ENCODE measurements at regions not wholly inside any gene's neighbourhood (a gene's known extent, or its start where the extent isn't known, plus 50 kb on each side); places are given as distances from the start of the nearest gene placed in this dataset.

- DNase-seq (ENCODE audit: low spot score): no peak
Observed at GRCh38 chrX:9315086-9315485, 149.8 kb upstream of the TBL1X start.

GRCh38 chrX:9316096-9316495 lies 148.8 kb upstream of the TBL1X start:
- peak; percentile 36 for DNase-seq (ENCODE audit: low spot score)

DNA sequence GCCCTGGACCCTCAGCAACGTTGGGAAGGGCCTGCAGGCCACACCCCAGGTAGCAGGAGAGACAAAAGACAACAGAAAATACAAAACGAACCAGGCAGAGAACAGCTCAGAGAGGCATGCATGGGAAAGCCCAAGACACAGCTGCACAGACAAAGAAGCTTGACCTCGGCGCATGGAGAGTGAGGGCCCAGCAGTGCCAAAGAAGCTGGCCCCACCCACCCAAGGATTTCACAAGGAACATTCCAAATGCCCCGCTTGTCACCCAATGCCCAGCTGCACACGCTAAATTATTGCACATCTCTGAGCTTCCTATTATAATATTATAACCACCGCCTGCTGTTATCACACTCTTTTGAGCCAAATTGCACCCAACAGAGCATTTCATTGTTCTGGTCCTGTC lies 147.7 kb upstream of the TBL1X start:
- DNase-seq (ENCODE audit: low spot score): no peak

DNA sequence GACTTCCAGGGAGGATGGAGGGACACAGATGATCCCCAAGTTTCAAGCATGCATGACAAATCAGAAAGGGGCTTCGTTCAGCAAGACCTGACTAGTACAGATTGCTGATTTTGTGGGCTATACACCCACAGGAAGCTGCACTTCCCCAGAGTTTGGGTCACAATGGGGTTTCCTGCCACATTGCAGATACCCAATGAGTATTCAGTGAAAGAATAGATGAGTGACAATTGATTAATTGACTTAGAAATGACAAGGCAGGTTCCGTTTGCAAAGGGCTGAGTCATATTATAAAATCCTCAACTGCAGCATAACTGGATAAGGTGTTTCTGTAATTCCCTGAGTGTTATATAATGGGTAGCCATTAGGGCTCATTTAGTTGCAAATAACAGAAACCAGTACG lies 146.6 kb upstream of the TBL1X start:
- no peak for DNase-seq (ENCODE audit: low spot score)

DNA sequence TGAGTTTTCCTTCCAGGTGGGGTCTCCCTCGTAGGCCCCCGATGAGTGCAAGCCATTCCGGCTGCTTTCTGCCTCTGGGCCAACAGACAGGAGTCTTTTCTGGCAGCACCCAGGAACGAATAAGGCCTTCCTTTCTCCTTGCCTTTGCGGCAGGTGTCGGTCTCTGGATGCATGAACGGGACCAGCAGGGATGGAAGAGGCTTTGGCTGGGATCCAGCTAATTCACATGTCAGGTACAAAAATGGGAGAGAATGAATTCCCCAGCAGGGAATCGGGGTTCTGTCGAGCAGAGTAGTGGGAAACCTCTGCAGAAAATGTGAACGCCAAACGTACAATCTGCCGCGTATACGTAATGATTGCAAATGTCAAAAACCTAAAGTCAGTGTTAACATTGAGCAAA lies 146.1 kb upstream of the TBL1X start:
- no peak for DNase-seq (ENCODE audit: low spot score)

DNA sequence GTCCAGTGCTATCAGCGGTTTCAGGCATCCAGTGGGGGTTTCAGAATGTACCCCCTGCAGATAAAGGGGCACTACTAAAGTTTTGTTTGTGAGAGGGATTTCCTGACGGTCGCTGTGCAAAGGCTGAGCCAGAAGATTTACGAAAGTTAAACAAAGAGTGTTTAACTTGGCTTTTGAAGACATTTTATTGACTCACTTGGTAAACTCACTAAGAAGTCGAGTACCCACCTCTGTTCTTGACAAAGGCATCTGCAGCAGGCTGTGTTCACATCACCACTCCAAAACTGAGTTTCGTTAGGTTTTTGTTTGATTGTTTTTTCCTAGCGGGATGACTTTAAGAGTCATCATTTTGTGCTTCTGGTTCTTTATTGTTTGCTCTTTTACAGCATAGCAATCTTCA lies 143.9 kb upstream of the TBL1X start:
- no peak for DNase-seq (ENCODE audit: low spot score)

DNA sequence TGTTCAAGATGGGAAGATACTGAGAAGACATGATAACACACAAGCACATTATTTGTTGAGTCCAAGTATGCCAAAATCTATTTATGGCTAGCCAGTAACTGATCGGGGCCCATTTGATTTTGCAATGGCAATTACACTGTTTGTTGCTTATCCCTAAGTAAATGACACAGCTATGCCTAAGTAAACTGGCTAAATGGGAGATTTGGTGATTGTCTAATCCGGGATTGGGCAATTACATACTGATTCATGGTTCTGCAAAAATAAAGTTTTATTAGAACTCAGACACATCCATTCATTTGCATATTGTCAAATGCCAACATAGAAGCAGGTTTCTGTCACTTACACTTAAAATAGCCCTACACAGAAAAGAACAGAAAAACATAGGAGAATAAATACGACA lies 140.2 kb upstream of the TBL1X start:
- no peak for DNase-seq (ENCODE audit: low spot score)

DNA sequence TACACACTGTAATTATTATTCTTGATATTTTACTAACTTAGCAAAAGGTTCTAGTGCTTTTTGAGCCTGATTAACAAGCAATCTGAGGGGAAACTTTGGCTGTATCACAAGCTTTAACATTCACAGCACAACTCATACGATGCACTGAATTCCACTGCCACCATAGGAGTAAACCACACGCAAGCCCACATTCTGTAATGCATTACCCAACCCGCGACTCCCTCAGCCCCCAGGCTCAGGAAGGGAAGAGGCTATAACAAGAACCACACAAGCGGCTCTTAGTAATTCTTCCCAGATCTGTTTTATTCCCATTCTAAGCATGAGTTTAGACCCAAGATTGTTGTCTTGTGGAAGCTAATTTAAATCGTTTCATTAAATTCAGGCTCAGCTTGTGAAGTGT lies 138.5 kb upstream of the TBL1X start:
- DNase-seq (ENCODE audit: low spot score): no peak

- no peak for DNase-seq (ENCODE audit: low spot score)
Observed at GRCh38 chrX:9327086-9327746, 137.6 kb upstream of the TBL1X start.

DNA sequence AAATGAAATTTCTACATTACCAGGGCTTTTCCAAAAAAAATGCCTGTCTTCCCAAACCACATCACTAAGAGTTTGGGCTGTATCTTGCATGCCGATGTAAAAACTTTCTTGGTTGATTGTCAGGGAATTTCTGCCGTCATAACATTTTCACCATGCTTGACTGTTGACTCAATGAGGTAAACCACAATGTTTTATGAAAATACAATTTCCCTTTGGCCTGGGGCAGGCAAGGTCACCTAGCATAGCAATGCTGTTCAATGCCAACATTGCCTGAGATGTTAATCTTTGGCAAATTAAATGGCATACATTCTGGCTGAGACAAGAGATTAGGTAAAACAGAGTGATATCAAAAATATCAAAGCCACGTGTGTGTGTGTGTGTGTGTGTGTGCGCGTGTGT lies 137.1 kb upstream of the TBL1X start:
- DNase-seq (ENCODE audit: low spot score): no peak

DNA sequence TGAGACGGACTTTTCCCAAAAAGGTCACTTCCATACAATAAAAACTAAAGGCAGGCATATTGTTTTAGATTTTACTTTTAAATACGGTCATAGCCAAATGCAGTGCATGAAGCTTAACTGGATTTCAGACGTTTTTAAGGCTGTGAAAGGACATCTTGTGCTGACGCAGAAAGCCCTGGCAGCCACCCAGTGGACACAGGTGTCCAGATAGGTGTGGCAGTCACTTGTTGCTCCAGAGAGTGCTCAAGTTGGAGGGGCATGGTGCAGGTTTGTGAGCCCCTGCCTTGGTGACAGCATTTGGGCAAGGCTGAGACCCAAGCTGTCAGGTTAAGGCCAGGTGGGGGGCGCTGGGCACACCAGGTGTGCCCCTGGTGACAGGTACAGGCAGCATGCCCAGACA lies 135.8 kb upstream of the TBL1X start:
- no peak for DNase-seq (ENCODE audit: low spot score)

- no peak for DNase-seq (ENCODE audit: low spot score)
Observed at GRCh38 chrX:9330249-9330982, 134.4 kb upstream of the TBL1X start.

GRCh38 chrX:9333873-9334560 lies 130.8 kb upstream of the TBL1X start:
- DNase-seq (ENCODE audit: low spot score): no peak

DNA sequence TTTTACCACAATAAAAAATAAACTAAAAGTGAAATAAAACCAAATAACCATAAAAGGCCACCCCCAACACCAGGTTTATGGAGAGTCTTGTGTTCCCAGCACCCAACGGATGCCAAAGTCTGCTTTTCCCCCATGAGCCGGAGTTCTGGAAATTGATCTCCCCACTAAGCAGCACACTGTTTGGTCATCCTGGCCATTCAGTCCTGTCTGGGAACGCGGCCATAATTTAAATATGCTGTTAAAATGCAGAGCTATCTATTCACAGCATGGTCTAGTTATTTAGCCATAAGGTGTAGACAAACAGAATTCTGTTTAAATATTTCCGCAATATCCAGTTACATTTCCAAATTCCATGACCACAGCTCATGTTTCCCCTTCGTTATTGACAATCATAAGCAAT lies 129.6 kb upstream of the TBL1X start:
- DNase-seq (ENCODE audit: low spot score): no peak

GRCh38 chrX:9336456-9336855 lies 128.4 kb upstream of the TBL1X start:
- no peak for DNase-seq (ENCODE audit: low spot score)

- no peak for DNase-seq (ENCODE audit: low spot score)
Observed at GRCh38 chrX:9337046-9337445, 127.8 kb upstream of the TBL1X start.

GRCh38 chrX:9338986-9339385 lies 125.9 kb upstream of the TBL1X start:
- DNase-seq (ENCODE audit: low spot score): no peak

GRCh38 chrX:9339603-9340491 lies 125.0 kb upstream of the TBL1X start:
- DNase-seq (ENCODE audit: low spot score): no peak

DNA sequence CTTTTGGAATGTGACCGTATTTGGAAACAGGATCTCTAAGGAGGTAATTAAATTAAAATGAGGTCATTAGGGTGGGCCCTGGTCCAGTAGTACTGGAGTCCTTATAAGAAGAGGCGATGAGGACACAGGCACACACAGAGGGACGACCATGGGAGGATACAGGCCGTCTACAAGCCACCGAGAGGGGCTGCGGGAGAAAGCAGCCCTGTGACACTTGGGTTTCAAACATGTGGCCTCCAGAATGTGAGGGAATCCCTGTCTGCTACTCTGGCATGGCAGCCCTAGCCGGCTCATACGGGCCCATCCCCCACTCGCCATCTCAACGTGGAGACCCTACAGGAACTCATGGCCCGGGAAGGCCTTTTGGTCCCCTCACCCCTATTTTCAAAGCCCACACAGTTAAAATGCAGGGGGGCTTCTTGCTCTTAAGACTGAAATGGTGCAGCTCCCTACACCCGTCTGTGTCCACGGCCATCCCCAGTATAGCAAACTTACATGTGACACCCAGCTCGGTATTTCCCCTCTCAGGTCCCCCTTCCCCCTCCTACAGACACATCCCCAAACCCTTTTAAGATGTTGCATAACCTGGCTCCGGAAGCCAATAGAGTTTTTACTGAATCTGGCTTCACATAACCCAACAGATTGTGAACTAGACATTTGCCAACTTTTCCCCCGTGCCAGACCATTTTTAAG lies 124.1 kb upstream of the TBL1X start:
- peak; percentile 34 for DNase-seq (ENCODE audit: low spot score)

- peak; percentile 68 for DNase-seq (ENCODE audit: low spot score)
Observed at GRCh38 chrX:9341291-9342201, 123.3 kb upstream of the TBL1X start.

Data from mucosa of gallbladder (tissue), 1 donor.